ENCODE measurements at regions not wholly inside any gene's neighbourhood (a gene's known extent, or its start where the extent isn't known, plus 50 kb on each side); places are given as distances from the start of the nearest gene placed in this dataset.
A peak's percentile ranks its signal among the peaks of the same experiment; 100 is the strongest.

DNA sequence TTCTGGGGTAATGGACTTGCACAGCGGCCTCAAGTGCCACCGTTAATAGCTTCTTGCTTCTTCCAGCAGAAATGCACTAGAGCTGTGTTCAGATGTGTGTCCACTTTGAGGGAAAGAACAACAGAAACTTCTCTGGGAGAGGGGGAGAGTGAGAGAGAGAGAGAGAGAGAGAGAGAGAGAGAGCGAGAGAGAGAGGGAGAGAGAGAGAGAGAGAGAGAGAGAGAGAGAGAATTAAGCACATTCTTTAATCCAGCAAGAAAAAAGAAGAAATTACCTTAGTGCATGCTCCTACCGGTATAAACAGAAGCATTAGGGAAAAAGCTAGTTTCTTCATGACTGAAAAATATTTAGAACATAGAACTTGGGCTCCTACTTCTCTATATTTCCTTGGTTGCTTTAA is 418.8 kb downstream of the MAN2A1 start:
- TF ChIP-seq POLR2A (IDR thresholded peaks at IDR 0.05): no peak
- TF ChIP-seq, protein P1, sequence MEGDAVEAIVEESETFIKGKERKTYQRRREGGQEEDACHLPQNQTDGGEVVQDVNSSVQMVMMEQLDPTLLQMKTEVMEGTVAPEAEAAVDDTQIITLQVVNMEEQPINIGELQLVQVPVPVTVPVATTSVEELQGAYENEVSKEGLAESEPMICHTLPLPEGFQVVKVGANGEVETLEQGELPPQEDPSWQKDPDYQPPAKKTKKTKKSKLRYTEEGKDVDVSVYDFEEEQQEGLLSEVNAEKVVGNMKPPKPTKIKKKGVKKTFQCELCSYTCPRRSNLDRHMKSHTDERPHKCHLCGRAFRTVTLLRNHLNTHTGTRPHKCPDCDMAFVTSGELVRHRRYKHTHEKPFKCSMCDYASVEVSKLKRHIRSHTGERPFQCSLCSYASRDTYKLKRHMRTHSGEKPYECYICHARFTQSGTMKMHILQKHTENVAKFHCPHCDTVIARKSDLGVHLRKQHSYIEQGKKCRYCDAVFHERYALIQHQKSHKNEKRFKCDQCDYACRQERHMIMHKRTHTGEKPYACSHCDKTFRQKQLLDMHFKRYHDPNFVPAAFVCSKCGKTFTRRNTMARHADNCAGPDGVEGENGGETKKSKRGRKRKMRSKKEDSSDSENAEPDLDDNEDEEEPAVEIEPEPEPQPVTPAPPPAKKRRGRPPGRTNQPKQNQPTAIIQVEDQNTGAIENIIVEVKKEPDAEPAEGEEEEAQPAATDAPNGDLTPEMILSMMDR (IDR thresholded peaks at IDR 0.05): peak in 5 of 6 experiments; percentile 38 to 92 (median 69)
- 23 to 49% methylated on average over 3 to 4 of the region's 4 CpGs for WGBS, 2 donors
- intact Hi-C loops (cut with DNase I): no loop called here
- Histone ChIP-seq H3K27me3 (no peaks in the 10 kb centered on the region), H3K27ac (no peak overlapping the region), H3K36me3 (no peaks in the 10 kb centered on the region), H3K9me3 (no peaks in the 10 kb centered on the region), H3K4me3 (replicated peaks in 1 of 3) (no peak overlapping the region), H3K4me1 (peaks cover 7 to 20% of the 10 kb centered on the region in 2 donors)
- peak; percentile 37 to 48 for DNase-seq

DNA sequence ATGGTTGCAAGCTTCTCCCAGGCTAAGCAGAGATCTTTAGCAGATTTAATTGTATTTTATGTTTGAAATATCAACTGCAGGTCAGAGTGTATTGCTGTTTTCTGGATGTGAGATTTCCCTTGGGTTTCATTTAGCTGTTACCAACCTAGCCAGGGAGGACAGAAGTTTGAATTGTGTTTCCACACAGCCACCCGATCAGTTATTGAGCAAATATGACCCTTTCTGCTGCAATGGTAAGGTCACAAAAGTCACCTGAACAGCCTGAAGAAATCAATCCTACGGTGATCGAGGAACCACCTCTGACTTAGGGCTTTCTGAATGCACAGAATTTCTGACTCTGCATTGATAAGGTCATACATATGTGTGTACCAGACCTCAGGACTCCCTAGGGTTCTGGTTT is 419.9 kb downstream of the MAN2A1 start:
- WGBS, 2 donors: 87 to 89% methylated on average over 3 of the region's 3 CpGs
- no peak for TF ChIP-seq POLR2A (IDR thresholded peaks at IDR 0.05)
- TF ChIP-seq, protein P1 (IDR thresholded peaks at IDR 0.05): no peak
- intact Hi-C loops (cut with DNase I): no loop called here
- peaks cover 7 to 18% of the 10 kb centered on the region in 2 donors for H3K4me1 ChIP-seq
- H3K4me3 ChIP-seq (replicated peaks in 1 of 3): no peak overlapping the region
- no peak for DNase-seq
- H3K36me3 ChIP-seq: no peaks in the 10 kb centered on the region
- H3K9me3 ChIP-seq: no peaks in the 10 kb centered on the region
- H3K27me3 ChIP-seq: no peaks in the 10 kb centered on the region
- no peak overlapping the region for H3K27ac ChIP-seq

DNA sequence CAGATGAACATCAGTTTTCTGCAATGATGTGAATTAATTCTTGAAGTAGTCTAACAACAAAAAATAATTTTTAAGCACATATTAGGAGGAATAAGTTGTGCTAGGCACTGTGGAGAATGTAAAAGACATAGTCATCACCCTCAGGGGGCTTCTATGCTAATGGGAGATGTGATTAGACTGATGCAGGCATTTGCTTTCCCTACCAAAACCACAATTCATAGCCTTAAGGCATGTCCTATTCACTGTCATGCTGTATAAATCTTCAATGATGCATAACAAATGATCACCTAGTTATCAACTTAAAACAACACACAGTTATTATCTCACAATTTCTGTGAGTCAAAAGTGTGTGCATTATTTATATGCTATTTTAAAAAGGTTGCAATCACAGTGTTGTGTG is 422.6 kb downstream of the MAN2A1 start:
- H3K27ac ChIP-seq: no peak overlapping the region
- H3K4me3 ChIP-seq (replicated peaks in 1 of 3): no peak overlapping the region
- no peaks in the 10 kb centered on the region for H3K27me3 ChIP-seq
- H3K36me3 ChIP-seq: no peaks in the 10 kb centered on the region
- no peak for TF ChIP-seq POLR2A (IDR thresholded peaks at IDR 0.05)
- H3K4me1 ChIP-seq: peaks cover 0 to 5% of the 10 kb centered on the region in 2 donors
- DNase-seq: no peak
- no peaks in the 10 kb centered on the region for H3K9me3 ChIP-seq
- intact Hi-C loops (cut with DNase I): no loop called here

DNA sequence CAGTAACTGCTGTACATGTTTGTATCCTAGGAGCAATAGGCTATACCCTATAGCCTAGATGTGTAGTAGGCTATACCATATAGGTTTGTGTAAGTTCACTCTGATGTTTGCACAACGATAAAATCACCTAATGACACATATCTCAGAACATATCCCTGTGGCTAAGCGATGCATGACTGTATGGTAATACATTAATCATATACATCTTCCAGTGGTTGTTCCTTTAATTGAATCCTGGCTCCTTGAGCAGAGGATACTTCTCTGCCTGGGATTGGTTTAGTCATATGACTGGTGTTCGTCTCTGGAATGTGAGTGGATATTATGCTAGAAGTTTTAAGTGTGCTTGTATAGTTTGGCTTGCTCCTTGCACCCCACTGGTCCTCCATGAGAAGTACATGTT is 425.8 kb downstream of the MAN2A1 start:
- WGBS, 2 donors: 79 to 82% methylated on average over 3 of the region's 3 CpGs
- Histone ChIP-seq H3K36me3 (no peaks in the 10 kb centered on the region), H3K27me3 (no peaks in the 10 kb centered on the region), H3K4me1 (no peaks in the 10 kb centered on the region), H3K9me3 (no peaks in the 10 kb centered on the region), H3K27ac (no peak overlapping the region), H3K4me3 (replicated peaks in 1 of 3) (no peak overlapping the region)
- no peak for TF ChIP-seq POLR2A (IDR thresholded peaks at IDR 0.05)
- TF ChIP-seq, protein P1 (IDR thresholded peaks at IDR 0.05): no peak
- intact Hi-C loops (cut with DNase I): no loop called here
- no peak for DNase-seq

DNA sequence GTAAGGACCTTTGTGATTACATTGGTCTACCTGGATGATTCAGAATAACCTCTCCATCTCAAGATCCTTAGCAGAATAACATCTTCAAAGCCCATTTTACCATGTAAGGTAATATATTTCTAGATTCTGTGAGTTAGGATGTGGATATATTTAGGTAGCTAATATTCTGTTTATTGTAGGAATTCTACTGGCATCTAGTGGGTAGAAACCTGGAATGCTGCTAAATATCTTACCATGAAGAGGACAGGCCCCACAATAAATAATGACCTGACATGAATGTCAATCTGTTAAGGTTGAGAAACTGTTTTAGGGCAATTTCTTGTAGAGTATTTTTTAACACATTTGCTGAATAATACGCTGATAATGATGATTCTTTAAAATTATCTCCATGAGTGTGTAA is 426.8 kb downstream of the MAN2A1 start:
- DNase-seq: no peak
- Histone ChIP-seq H3K9me3 (no peaks in the 10 kb centered on the region), H3K36me3 (no peaks in the 10 kb centered on the region), H3K4me1 (no peaks in the 10 kb centered on the region), H3K27me3 (no peaks in the 10 kb centered on the region), H3K27ac (no peak overlapping the region), H3K4me3 (replicated peaks in 1 of 3) (no peak overlapping the region)
- intact Hi-C loops (cut with DNase I): no loop called here
- TF ChIP-seq, protein P1 (IDR thresholded peaks at IDR 0.05): no peak
- TF ChIP-seq POLR2A (IDR thresholded peaks at IDR 0.05): no peak
- WGBS, 2 donors: 100% methylated on average over 1 of the region's 1 CpG
